GM18502 (cell line): ENCODE measurements at regions not wholly inside any gene's neighbourhood (a gene's known extent, or its start where the extent isn't known, plus 50 kb on each side); places are given as distances from the start of the nearest gene placed in this dataset.

Experiments used
- ATAC-seq: cut with Tn5 transposase; IDR thresholded peaks from one replicate; pipeline ENCODE4 v1.9.1; 2021; ENCODE audit warnings: mild to moderate bottlenecking; ENCODE audit not compliant: unreplicated experiment, poor library complexity

DNA sequence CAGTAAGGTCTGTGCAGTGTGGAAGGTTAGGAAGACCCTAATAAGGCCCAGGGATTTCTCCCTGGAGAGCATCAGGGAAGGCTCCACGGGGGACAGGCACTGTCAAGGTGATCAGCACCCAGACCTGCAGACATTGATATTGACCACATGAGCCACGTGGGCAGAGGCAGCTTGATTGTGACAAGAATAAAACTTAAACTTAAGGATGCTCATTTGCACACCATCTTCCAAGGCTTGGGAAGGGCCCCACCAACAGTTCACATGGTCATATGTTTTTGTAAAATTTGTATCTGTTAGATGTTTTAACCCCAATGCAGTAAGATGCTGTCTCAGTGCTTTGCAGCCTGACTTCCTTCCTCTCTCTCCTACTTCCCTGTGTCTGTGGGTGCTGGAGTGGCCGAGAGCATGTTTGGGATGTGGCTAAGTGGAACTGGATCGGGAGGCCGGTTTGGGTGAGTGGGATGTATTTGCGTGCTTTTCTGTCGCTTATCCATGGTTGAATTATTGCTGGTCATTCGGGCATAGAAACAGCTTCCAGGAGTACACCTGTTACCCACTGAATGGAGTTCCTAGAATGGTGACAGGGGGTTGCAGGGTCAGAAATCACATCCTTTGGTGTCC lies 49.8 kb upstream of the OLIG2 start:
- ATAC-seq = no peak
